ENCODE measurements at regions not wholly inside any gene's neighbourhood (a gene's known extent, or its start where the extent isn't known, plus 50 kb on each side); places are given as distances from the start of the nearest gene placed in this dataset.

DNA sequence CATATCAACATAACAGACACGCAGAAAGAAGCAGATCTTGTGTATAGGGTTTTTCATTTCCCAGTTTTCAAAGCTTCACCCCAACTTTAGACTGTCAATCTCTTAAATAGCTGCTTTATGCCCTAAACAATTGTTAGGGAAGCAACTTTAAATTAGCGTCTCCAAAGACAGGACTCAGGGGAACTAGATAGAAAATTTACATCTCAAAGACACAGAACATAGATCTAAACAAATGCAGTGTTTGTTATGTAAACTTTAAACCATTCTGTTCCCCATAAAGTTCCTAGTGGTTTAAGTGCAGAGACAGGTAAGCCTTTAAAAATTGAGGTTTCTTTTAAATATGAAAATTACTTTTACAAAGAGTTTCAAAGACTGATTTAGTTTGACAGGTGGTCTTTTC is 379.2 kb upstream of the GHITM start:
- Histone ChIP-seq H3K27ac (ENCODE audit: low read depth, low read length) (no peak overlapping the region), H3K9me3 (ENCODE audit: control insufficient read depth in 1 of 2, insufficient read depth in 1 of 2, low read depth in 1 of 2, low read length in 2 of 2) (0 out of 4 replicates have a peak, but pooled peaks cover 0 to 2% of the 10 kb centered on the region in 2 experiments), H3K9ac (ENCODE audit: low read length) (no peak overlapping the region), H3K27me3 (ENCODE audit: insufficient read depth, low read length) (no peaks in the 10 kb centered on the region), H2AFZ (ENCODE audit: low read depth, low read length, poor library complexity, severe bottlenecking) (no peak overlapping the region), H3K4me1 (ENCODE audit: control insufficient read depth in 1 of 2, insufficient read depth in 2 of 2, low read length in 2 of 2) (no peaks in the 10 kb centered on the region), H3K79me2 (ENCODE audit: insufficient read depth, low read length) (no peaks in the 10 kb centered on the region), H3K4me3 (replicated peaks in 1 of 2; ENCODE audit: low read depth in 1 of 2, low read length in 2 of 2) (no peak overlapping the region), H3K36me3 (ENCODE audit: control insufficient read depth in 1 of 2, insufficient read depth in 2 of 2, low read length in 2 of 2) (no peaks in the 10 kb centered on the region), H3K4me2 (ENCODE audit: low read length) (no peak overlapping the region), H3K9me2 (ENCODE audit: insufficient read depth) (no peaks in the 10 kb centered on the region), H4K20me1 (ENCODE audit: insufficient read depth) (no peaks in the 10 kb centered on the region)
- intact Hi-C loops (cut with micrococcal nuclease), result no loop called here
- no peak for ATAC-seq
- ChIA-PET POLR2A (no interaction called here), RAD21 (ENCODE audit: low non-redundant PET in 1 of 2, low total read pairs in 2 of 2, uncharacterized antibody in 2 of 2, unreplicated experiment in 2 of 2) (no interaction called here), CTCF (no interaction called here)
- no TSS peak for BruUV-seq (replicated peaks)
- TF ChIP-seq, protein P1, sequence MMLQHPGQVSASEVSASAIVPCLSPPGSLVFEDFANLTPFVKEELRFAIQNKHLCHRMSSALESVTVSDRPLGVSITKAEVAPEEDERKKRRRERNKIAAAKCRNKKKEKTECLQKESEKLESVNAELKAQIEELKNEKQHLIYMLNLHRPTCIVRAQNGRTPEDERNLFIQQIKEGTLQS (IDR thresholded peaks at IDR 0.05), result no peak
- TF ChIP-seq SIN3A (IDR thresholded peaks at IDR 0.05; ENCODE audit: low read depth) (no peak), SP1 (IDR thresholded peaks at IDR 0.05; ENCODE audit: low read depth) (no peak), EGR1 (IDR thresholded peaks at IDR 0.05; ENCODE audit: low read depth) (no peak), POLR2AphosphoS5 (IDR thresholded peaks at IDR 0.05; ENCODE audit: low read depth, low read length) (no peak), ZFX (IDR thresholded peaks at IDR 0.05) (no peak), FOSL1 (IDR thresholded peaks at IDR 0.05; ENCODE audit: low read depth) (no peak), EZH2 (IDR thresholded peaks at IDR 0.05) (no peak), TCF7L2 (IDR thresholded peaks at IDR 0.05; ENCODE audit: borderline replicate concordance, extremely low read depth, insufficient read depth, insufficient read length) (no peak), POLR2A (IDR thresholded peaks at IDR 0.05; ENCODE audit: borderline replicate concordance, extremely low read depth, insufficient read depth, insufficient read length) (no peak), JUND (IDR thresholded peaks at IDR 0.05) (no peak), YY1 (IDR thresholded peaks at IDR 0.05; ENCODE audit: extremely low read depth, insufficient replicate concordance, low read depth, low read length) (no peak), MAX (IDR thresholded peaks at IDR 0.05) (no peak), EZH2phosphoT487 (IDR thresholded peaks at IDR 0.05; ENCODE audit: borderline replicate concordance) (no peak), ZNF274 (IDR thresholded peaks at IDR 0.05; ENCODE audit: low read depth, low read length) (no peak), CEBPB (IDR thresholded peaks at IDR 0.05; ENCODE audit: low read depth) (no peak)
- TF ChIP-seq, protein P2, sequence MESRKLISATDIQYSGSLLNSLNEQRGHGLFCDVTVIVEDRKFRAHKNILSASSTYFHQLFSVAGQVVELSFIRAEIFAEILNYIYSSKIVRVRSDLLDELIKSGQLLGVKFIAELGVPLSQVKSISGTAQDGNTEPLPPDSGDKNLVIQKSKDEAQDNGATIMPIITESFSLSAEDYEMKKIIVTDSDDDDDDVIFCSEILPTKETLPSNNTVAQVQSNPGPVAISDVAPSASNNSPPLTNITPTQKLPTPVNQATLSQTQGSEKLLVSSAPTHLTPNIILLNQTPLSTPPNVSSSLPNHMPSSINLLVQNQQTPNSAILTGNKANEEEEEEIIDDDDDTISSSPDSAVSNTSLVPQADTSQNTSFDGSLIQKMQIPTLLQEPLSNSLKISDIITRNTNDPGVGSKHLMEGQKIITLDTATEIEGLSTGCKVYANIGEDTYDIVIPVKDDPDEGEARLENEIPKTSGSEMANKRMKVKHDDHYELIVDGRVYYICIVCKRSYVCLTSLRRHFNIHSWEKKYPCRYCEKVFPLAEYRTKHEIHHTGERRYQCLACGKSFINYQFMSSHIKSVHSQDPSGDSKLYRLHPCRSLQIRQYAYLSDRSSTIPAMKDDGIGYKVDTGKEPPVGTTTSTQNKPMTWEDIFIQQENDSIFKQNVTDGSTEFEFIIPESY (IDR thresholded peaks at IDR 0.05; ENCODE audit: extremely low read depth, insufficient replicate concordance, low read length), result no peak
- TF ChIP-seq, protein P3, sequence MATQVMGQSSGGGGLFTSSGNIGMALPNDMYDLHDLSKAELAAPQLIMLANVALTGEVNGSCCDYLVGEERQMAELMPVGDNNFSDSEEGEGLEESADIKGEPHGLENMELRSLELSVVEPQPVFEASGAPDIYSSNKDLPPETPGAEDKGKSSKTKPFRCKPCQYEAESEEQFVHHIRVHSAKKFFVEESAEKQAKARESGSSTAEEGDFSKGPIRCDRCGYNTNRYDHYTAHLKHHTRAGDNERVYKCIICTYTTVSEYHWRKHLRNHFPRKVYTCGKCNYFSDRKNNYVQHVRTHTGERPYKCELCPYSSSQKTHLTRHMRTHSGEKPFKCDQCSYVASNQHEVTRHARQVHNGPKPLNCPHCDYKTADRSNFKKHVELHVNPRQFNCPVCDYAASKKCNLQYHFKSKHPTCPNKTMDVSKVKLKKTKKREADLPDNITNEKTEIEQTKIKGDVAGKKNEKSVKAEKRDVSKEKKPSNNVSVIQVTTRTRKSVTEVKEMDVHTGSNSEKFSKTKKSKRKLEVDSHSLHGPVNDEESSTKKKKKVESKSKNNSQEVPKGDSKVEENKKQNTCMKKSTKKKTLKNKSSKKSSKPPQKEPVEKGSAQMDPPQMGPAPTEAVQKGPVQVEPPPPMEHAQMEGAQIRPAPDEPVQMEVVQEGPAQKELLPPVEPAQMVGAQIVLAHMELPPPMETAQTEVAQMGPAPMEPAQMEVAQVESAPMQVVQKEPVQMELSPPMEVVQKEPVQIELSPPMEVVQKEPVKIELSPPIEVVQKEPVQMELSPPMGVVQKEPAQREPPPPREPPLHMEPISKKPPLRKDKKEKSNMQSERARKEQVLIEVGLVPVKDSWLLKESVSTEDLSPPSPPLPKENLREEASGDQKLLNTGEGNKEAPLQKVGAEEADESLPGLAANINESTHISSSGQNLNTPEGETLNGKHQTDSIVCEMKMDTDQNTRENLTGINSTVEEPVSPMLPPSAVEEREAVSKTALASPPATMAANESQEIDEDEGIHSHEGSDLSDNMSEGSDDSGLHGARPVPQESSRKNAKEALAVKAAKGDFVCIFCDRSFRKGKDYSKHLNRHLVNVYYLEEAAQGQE (IDR thresholded peaks at IDR 0.05; ENCODE audit: low read depth), result no peak
- DNase-seq (ENCODE audit: low read depth, low spot score), result no peak

Data from HCT116 (cell line).